ENCODE measurements at regions not wholly inside any gene's neighbourhood (a gene's known extent, or its start where the extent isn't known, plus 50 kb on each side); places are given as distances from the start of the nearest gene placed in this dataset.

DNA sequence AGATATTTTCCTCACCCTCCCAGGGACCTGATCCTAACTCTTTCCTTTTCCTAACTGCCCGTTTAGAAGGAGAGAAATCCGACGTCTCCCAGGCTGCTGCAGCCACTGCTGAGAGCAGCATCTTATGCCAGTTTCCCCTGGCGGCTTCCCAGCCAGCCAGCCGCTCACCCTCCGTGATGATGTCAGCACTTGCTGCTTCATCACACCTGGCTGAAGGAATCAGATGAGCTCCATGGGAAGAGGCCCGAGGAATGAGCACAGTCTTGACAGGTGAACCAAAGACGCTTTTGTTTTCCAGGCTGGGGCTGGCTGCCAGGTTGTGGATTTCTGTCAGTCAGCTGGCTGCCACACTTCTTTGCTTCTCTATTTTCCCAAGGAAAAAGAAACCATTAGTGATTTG lies 445.1 kb upstream of the RBMS3 start:
- TF ChIP-seq POLR2A (IDR thresholded peaks at IDR 0.05; ENCODE audit: extremely low read depth, insufficient read length), result no peak
- no peak for TF ChIP-seq MYC (IDR thresholded peaks at IDR 0.05; ENCODE audit: low read depth, low read length)
- TF ChIP-seq, protein P1, sequence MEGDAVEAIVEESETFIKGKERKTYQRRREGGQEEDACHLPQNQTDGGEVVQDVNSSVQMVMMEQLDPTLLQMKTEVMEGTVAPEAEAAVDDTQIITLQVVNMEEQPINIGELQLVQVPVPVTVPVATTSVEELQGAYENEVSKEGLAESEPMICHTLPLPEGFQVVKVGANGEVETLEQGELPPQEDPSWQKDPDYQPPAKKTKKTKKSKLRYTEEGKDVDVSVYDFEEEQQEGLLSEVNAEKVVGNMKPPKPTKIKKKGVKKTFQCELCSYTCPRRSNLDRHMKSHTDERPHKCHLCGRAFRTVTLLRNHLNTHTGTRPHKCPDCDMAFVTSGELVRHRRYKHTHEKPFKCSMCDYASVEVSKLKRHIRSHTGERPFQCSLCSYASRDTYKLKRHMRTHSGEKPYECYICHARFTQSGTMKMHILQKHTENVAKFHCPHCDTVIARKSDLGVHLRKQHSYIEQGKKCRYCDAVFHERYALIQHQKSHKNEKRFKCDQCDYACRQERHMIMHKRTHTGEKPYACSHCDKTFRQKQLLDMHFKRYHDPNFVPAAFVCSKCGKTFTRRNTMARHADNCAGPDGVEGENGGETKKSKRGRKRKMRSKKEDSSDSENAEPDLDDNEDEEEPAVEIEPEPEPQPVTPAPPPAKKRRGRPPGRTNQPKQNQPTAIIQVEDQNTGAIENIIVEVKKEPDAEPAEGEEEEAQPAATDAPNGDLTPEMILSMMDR (IDR thresholded peaks at IDR 0.05; ENCODE audit: low read depth, low read length), result no peak
- TF ChIP-seq, protein P2, sequence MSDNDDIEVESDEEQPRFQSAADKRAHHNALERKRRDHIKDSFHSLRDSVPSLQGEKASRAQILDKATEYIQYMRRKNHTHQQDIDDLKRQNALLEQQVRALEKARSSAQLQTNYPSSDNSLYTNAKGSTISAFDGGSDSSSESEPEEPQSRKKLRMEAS (IDR thresholded peaks at IDR 0.05; ENCODE audit: low read depth, low read length), result no peak
- no peak overlapping the region for H3K4me3 ChIP-seq (ENCODE audit: low read depth, low read length)
- DNase-seq (ENCODE audit: low read depth), result no peak

- H3K4me3 ChIP-seq (ENCODE audit: low read depth, low read length), result no peak overlapping the region
- TF ChIP-seq POLR2A (IDR thresholded peaks at IDR 0.05; ENCODE audit: extremely low read depth, insufficient read length) (no peak), MYC (IDR thresholded peaks at IDR 0.05; ENCODE audit: low read depth, low read length) (no peak)
- TF ChIP-seq, protein P2 (IDR thresholded peaks at IDR 0.05; ENCODE audit: low read depth, low read length), result no peak
- TF ChIP-seq, protein P1 (IDR thresholded peaks at IDR 0.05; ENCODE audit: low read depth, low read length), result no peak
These were observed 444.7 kb upstream of the RBMS3 start for GRCh38 chr3:28836199-28836598.

GRCh38 chr3:28840976-28841376 lies 439.9 kb upstream of the RBMS3 start:
- TF ChIP-seq, protein P1 (IDR thresholded peaks at IDR 0.05; ENCODE audit: low read depth, low read length), result no peak
- TF ChIP-seq POLR2A (IDR thresholded peaks at IDR 0.05; ENCODE audit: extremely low read depth, insufficient read length), result no peak
- TF ChIP-seq, protein P2 (IDR thresholded peaks at IDR 0.05; ENCODE audit: low read depth, low read length), result no peak
- no peak for TF ChIP-seq MYC (IDR thresholded peaks at IDR 0.05; ENCODE audit: low read depth, low read length)
- no peak overlapping the region for H3K4me3 ChIP-seq (ENCODE audit: low read depth, low read length)
- no peak for DNase-seq (ENCODE audit: low read depth)

More at GRCh38 chr3:28836199-28836598, 444.7 kb upstream of the RBMS3 start:
- DNase-seq (ENCODE audit: low read depth), result no peak

GRCh38 chr3:28841441-28841840 lies 439.4 kb upstream of the RBMS3 start:
- TF ChIP-seq, protein P2 (IDR thresholded peaks at IDR 0.05; ENCODE audit: low read depth, low read length), result no peak
- no peak for TF ChIP-seq POLR2A (IDR thresholded peaks at IDR 0.05; ENCODE audit: extremely low read depth, insufficient read length)
- TF ChIP-seq, protein P1 (IDR thresholded peaks at IDR 0.05; ENCODE audit: low read depth, low read length), result no peak
- no peak for TF ChIP-seq MYC (IDR thresholded peaks at IDR 0.05; ENCODE audit: low read depth, low read length)
- no peak overlapping the region for H3K4me3 ChIP-seq (ENCODE audit: low read depth, low read length)
- no peak for DNase-seq (ENCODE audit: low read depth)

DNA sequence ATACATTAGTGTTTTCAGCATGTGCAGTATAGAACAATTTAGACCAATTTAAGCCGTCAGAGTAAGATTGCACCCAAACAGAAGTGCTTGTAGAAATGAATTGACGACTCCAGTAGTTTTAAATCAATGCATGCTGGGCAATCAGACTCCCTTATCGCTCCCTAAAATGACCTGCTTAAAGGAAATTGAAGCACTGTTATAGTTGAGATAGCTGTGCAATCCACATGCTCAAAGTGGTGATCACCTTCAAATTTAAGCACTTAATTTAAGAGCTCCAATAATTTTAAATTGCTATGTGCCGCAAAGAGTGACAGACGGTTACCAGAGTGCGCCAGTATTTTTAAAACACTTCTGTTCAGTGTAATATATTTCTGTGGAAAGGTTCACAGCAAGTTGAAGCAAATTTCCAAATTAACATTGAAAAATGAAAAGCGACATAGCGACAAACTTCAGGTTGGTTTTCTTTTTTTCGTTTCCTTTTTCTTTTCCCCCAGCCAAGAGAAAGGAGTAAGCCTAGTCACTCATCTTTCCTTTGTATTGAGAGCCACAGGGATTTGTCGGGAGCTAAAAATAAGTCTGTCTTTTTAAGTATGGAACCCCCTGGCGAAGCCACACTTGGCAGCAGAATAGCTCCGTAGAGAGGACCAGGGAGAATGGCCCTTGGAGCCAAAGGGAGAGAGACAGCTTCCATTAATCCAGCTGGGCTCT lies 436.4 kb upstream of the RBMS3 start:
- no peak for TF ChIP-seq MYC (IDR thresholded peaks at IDR 0.05; ENCODE audit: low read depth, low read length)
- no peak for TF ChIP-seq POLR2A (IDR thresholded peaks at IDR 0.05; ENCODE audit: extremely low read depth, insufficient read length)
- TF ChIP-seq, protein P1 (IDR thresholded peaks at IDR 0.05; ENCODE audit: low read depth, low read length), result no peak
- TF ChIP-seq, protein P2 (IDR thresholded peaks at IDR 0.05; ENCODE audit: low read depth, low read length), result no peak
- no peak overlapping the region for H3K4me3 ChIP-seq (ENCODE audit: low read depth, low read length)
- DNase-seq (ENCODE audit: low read depth), result no peak
